GM06990 (cell line): ENCODE measurements at regions not wholly inside any gene's neighbourhood (a gene's known extent, or its start where the extent isn't known, plus 50 kb on each side); places are given as distances from the start of the nearest gene placed in this dataset.

Experiments
- DNase-seq: peaks from one replicate; pipeline ENCODE4 v3.0.0-alpha.2; 2011; ENCODE audit not compliant: insufficient read length; ENCODE audit errors: extremely low read depth
- H3K27me3 ChIP-seq: replicated peaks from 2 replicates; pipeline ENCODE4 v1.6.0; 2011; ENCODE audit warnings: low read length; ENCODE audit not compliant: control insufficient read depth, insufficient read depth
- H3K36me3 ChIP-seq: 2 replicates; pipeline ENCODE4 v1.5.1; 2011; ENCODE audit warnings: low read length; ENCODE audit not compliant: control insufficient read depth, insufficient read depth
- H3K4me3 ChIP-seq: replicated peaks from 2 replicates; pipeline ENCODE4 v1.5.1; 2011; ENCODE audit warnings: low read depth, mild to moderate bottlenecking, control low read depth, low read length
- TF ChIP-seq, protein P1 (sequence below): IDR thresholded peaks from 2 replicates; pipeline ENCODE4 v1.5.1; 2011; ENCODE audit warnings: low read length, control low read depth, mild to moderate bottlenecking, inconsistent platforms; ENCODE audit not compliant: insufficient read depth, poor library complexity, severe bottlenecking

DNA sequence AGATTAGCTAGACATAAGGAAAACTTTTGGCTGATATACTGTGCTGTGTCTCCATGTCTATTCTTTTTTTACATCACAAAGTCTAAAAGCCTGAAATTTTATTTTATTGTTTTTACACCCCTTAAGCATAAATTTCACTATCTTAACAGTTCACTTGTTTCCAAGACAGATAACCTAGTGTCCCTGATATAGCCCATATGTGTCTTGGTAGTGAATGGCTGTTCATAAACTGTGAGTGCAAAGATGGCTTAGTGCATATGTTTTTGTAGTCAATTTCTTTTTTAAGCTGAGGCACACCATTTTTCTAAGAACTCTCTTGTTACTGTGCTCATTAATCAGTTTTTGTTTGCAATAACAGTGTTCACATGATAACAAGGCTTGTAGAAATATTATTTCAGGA, 381.1 kb downstream of the OXSM start:
- Histone ChIP-seq H3K4me3 (no peak overlapping the region), H3K27me3 (no peaks in the 10 kb centered on the region), H3K36me3 (no peaks in the 10 kb centered on the region)
- TF ChIP-seq, protein P1, sequence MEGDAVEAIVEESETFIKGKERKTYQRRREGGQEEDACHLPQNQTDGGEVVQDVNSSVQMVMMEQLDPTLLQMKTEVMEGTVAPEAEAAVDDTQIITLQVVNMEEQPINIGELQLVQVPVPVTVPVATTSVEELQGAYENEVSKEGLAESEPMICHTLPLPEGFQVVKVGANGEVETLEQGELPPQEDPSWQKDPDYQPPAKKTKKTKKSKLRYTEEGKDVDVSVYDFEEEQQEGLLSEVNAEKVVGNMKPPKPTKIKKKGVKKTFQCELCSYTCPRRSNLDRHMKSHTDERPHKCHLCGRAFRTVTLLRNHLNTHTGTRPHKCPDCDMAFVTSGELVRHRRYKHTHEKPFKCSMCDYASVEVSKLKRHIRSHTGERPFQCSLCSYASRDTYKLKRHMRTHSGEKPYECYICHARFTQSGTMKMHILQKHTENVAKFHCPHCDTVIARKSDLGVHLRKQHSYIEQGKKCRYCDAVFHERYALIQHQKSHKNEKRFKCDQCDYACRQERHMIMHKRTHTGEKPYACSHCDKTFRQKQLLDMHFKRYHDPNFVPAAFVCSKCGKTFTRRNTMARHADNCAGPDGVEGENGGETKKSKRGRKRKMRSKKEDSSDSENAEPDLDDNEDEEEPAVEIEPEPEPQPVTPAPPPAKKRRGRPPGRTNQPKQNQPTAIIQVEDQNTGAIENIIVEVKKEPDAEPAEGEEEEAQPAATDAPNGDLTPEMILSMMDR, result no peak
- no peak for DNase-seq

DNA sequence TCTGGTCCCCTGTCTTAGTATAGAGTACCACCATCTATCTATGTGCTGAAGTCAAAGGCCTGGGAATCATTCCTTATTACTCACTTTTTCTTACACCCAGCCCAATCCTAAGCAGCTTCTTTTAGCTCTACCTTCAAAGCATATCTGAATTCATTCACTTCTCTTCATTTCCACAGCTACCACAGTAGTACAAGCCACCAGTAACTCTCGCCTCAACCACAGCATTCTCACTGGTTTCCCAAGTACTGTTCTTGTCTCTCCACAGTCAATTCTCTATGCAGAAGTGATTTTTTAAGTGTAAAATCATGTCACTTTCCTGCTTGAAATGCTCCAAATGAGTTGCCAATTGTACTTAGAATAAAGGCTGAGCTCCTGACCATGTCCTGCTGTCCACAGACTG, 401.7 kb downstream of the OXSM start:
- no peak for DNase-seq
- Histone ChIP-seq H3K27me3 (no peaks in the 10 kb centered on the region), H3K36me3 (no peaks in the 10 kb centered on the region), H3K4me3 (no peak overlapping the region)
- TF ChIP-seq, protein P1, result no peak

DNA sequence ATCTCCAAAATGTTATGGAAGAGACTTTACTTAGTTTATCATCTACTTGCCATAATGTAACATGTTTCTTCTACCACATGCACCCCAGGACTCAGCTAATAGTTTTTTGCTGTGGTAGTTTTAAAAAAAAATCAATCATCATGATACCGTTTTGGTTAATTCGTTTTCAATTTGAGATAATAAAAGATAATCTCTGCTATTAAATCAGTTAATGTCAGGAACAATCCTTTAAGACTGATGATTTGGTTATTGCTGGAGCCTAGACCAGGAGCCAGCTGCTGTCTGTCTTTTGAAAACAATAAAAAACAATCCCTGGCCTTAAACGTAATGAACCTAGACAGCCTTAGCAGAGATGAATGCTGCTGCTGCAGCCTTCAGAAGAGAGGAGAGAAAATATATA, 403.7 kb downstream of the OXSM start:
- H3K27me3 ChIP-seq, result no peaks in the 10 kb centered on the region
- no peak for DNase-seq
- no peaks in the 10 kb centered on the region for H3K36me3 ChIP-seq
- no peak overlapping the region for H3K4me3 ChIP-seq
- TF ChIP-seq, protein P1, result no peak

DNA sequence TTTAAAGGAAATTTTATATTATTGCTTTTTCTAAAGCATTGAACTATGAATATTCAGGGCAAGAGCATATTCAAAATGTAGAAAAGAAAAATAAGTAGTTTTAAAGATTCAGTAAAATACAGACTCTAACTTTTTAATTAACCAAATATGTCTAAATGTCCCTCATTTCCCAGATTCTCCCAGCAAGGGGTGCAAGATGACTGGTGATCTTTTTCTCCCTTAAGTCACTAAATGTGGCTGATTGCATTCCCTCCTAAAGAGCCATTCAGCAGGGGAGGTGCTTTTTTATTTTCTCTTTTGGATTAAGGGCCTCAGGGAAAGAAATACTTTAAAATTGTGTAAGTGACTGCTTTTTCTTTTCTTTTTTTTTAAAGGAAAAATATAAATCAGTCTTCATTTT, 406.9 kb downstream of the OXSM start:
- no peak for DNase-seq
- TF ChIP-seq, protein P1, result no peak

DNA sequence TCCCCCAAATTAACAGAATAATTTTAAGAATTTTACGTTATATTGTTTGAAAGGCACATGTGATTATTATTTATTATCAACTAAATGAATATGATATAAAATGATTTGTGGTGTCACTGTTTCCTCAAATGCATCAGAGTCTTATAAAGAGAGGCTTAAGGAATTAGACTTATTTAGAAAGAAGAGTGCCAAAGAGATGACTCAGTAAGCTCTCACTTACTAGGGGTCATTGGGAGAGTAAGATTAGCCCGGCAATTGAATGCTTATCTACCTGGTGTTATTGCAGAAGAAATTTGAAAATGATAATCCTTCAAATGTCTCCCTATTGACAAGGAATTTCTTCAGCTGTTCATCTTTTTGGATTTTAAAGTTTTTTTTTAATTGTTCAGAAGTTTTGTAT, 408.7 kb downstream of the OXSM start:
- Histone ChIP-seq H3K4me3 (no peak overlapping the region), H3K27me3 (no peaks in the 10 kb centered on the region), H3K36me3 (no peaks in the 10 kb centered on the region)
- DNase-seq, result no peak
- TF ChIP-seq, protein P1, result no peak

More for the DNA sequence above, 406.9 kb downstream of the OXSM start:
- Histone ChIP-seq H3K4me3 (no peak overlapping the region), H3K27me3 (no peaks in the 10 kb centered on the region), H3K36me3 (no peaks in the 10 kb centered on the region)

DNA sequence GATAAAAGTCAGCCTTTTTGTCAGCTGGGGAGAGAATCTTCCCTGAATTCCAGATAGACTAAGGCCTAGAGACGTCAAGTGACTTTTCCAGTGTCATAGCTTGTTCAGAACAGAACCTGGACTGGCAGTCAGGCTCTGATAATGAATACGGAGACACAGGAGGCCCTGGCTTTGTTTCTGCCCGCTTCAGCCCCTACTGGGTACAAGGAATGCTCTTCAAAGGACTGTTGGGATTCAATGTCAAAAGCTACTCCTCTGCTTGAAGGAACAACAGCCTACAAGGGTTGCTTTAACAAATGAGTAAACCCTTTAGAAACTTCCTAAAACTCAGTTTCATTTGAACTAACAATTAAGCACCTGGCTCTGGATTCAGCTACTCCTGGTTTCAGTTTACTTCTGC, 412.3 kb downstream of the OXSM start:
- H3K4me3 ChIP-seq, result no peak overlapping the region
- DNase-seq, result no peak
- no peaks in the 10 kb centered on the region for H3K27me3 ChIP-seq
- H3K36me3 ChIP-seq, result no peaks in the 10 kb centered on the region
- TF ChIP-seq, protein P1, result no peak
